Stimulated activated CD4-positive, alpha-beta T cell treated with anti-CD3 and anti-CD28 coated beads, TNF-alpha, amount 100 ng/mL, for 1 hour (primary cell): ENCODE measurements at regions not wholly inside any gene's neighbourhood (a gene's known extent, or its start where the extent isn't known, plus 50 kb on each side); places are given as distances from the start of the nearest gene placed in this dataset.

ENCODE experiments used
- DNase-seq, 3 donors: peaks; one replicate each; pipeline ENCODE4 v3.0.0-alpha.2; 2020; ENCODE audit warnings: low read depth in 3 of 3, low spot score in 1 of 3

- DNase-seq, result no peak
Measured at GRCh38 chr2:226227341-226227740, 572.3 kb downstream of the IRS1 start.

DNA sequence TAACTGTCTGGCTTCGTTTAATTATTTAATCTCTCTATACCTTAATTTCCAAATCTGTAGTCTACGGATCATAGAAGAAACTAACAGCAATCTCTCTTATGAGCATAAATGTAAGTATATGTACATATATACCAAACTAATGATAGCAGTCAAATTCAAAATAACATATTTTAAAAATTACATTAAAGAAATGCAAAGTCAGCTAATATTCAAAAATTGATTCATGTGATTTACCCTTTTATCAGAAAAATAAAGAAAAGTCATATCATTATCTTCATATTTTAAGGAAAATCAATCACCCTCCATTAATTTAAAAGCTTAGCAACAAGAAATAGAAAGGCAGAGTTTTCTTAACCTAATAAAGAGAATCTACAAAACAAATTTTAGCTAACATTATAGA lies 575.9 kb downstream of the IRS1 start:
- no peak for DNase-seq

DNA sequence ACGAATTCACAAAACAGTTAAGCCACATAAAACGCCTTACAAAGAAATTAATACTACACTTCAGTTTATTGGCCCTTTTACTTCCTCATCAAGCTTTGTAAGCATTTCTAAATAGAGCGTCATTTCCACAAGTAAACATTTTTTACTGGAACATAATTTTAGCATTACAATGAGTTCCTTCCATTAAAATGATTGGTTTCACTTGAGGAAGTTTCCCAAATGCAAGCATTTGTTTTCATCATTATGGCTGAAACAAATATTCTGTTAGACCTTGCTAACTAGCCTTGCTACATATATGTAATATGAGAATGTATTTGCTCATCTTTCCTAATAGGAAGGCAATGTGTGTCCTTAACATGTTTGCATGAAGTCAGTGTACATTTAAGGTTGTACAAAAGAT lies 579.1 kb downstream of the IRS1 start:
- no peak for DNase-seq

DNA sequence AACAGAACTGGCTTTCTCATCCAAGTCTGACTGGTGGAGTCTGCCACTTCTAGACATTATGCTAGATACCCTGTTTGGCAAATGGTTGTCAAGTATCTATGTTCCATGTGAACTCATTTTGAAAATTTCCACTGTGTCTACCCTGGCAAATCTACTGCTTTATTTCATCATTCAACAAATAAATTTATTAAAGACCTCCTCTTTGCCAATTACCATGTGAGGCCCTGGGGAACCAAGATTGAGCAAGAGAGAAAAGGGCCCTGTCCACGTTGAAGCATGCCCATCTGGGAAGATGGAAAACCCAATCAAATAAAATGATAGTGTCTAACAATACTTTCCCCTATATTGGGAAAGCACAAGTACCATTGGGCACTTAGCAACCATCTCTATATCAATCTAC lies 582.4 kb downstream of the IRS1 start:
- DNase-seq, result no peak

DNA sequence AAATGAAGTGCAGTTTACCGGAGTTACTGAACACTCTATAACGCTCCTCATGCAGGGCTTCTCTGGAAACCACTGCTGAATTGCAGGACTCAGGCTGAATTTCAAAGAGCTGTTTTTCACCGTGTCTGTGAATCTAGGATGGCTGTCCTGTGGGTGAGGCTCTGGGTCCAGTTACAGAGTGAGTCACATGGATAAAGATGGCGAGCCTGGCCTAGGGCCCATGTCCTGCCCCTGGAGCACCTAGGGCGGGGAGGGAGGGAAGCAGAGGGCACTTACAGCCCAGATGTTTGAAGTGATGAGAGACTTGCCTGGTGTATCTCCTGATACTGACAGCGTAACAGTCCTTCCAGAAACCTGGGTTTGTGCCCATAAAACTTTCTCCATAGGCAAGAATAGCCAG lies 583.0 kb downstream of the IRS1 start:
- no peak for DNase-seq

DNA sequence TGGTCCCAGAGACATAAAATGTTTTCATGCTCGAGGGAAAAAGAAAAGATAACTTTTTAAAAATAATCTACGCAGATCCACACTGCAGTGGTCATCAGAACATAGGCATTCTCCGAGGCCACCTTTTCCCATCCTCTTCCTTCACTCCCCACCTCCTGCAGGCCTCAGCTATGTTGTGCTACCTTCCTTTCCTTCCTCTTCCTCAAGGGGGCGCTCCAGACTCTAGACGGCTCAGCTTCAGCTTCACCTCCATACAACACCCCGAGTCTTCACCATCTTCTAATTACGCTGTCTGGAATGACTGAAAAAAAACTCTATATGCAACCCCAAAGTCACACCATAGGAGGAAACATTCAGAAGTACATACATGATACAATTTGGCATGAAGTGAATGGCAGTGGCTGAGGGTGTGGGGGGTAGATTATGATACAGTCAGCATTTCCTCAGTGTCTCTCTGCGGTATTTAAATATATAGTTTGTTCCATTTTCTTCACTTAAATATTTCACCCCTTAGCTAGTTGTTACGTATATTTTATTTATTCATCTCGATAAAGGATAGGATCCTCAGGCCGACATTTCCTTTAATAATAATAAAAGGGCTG lies 583.6 kb downstream of the IRS1 start:
- DNase-seq, result peak in 2 of 3 donors; percentile 8 to 16

DNA sequence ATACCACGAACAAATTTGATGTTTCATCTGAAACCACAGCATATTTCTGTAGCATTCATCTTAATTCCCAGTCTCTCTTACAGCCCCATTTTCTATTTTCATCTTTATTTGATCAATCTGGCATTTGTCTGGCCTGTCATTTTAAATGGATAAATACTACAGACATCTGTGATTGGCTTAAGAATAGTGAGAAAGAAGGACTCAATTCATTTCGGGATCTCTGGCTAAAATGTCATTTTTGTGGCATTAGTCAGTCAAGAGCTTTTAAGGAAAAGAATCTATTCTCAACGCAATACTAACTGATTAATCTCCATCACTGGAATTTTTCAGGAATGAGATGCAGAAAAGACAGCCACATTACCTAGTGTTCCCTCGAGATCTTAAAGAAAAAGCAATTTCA lies 585.9 kb downstream of the IRS1 start:
- DNase-seq, result no peak

GRCh38 chr2:226211439-226211838 lies 588.2 kb downstream of the IRS1 start:
- no peak for DNase-seq

- no peak for DNase-seq
Measured at GRCh38 chr2:226208726-226209125, 590.9 kb downstream of the IRS1 start.

GRCh38 chr2:226207671-226208070 lies 591.9 kb downstream of the IRS1 start:
- no peak for DNase-seq

DNA sequence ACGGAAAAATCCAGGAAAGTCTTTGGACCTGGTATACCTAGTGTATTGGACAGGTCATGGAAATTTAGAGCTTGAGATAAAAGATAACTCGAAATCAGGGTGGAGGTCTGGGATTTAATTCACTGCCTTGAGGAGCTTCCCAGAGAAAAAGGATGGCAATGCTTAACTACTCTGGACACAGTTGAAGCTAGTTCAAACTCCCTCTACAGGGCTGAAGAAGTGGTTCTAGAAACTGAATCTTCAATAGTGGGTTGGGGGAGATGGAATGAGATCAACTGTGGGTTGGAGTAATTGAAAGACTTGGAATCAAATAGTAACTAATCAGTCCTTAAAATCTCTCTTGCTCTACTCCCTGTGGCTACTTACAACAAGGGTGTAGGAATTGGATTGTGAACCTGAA lies 600.1 kb downstream of the IRS1 start:
- DNase-seq, result no peak

- DNase-seq, result no peak
Measured at GRCh38 chr2:226198956-226199355, 600.7 kb downstream of the IRS1 start.

GRCh38 chr2:226190479-226191252 lies 609.0 kb downstream of the IRS1 start:
- no peak for DNase-seq

- DNase-seq, result no peak
Measured at GRCh38 chr2:226189061-226189460, 610.6 kb downstream of the IRS1 start.

- DNase-seq, result no peak
Measured at GRCh38 chr2:226187616-226188015, 612.0 kb downstream of the IRS1 start.

GRCh38 chr2:226187156-226187555 lies 612.5 kb downstream of the IRS1 start:
- no peak for DNase-seq

- DNase-seq, result no peak
Measured at GRCh38 chr2:226185616-226186211, 613.9 kb downstream of the IRS1 start.

- DNase-seq, result no peak
Measured at GRCh38 chr2:226184940-226185615, 614.5 kb downstream of the IRS1 start.

GRCh38 chr2:226184540-226184939 lies 615.1 kb downstream of the IRS1 start:
- DNase-seq, result no peak

DNA sequence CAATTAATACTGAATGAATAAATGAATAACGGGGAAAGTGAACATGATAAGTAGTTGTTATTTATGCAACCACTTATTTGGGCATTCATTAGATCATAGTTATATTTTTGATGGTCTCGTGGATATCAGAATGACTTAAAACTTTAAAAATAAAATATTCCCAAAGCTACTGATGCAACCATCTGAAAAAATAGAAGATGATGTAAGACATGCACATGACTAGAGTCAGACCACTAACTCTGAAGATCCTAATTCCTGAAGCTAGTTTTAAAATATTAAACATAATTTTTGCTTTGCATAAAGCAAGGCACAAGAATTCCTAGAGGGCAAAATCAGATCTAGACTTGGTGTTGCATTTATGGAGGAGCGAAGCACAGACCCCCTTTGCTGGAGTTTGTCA lies 616.1 kb downstream of the IRS1 start:
- no peak for DNase-seq

DNA sequence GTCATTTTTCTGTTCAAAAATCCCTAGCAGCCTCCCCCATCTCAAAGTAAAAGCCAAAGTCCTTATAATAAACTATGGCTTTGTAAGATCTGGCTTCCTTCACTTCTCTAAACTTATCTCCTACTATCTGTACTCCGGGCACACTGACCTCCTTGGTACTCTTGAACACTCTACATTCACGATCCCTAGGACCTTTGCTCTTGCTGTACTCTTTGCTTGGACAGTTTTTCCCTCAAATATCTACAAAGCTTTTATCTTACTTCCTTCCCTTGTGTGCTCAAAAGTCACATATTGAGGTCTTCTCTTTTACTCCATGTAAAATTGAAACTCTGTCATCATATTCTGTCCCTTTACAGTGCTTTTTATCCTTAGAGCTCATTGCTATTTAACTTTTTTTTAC lies 616.6 kb downstream of the IRS1 start:
- no peak for DNase-seq

DNA sequence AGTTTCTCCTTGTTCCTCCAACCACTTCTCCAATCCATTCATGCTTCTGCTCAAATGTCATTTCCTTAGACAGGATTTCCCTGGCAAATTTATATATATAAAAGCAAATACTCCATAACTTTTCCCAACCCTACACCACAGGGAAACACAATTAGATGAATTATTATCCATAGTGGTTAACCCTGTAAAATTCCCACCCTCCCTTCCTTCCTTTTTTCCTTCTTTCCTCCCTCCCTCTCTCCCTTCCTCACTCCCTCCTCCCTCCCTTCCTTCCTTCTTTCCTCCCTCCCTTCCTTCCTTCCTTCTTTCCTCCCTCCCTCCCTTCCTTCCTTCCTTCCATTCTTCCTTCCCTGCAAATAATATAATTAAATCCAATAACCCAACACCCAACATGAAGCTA lies 617.7 kb downstream of the IRS1 start:
- DNase-seq, result no peak
